ENCODE measurements at regions not wholly inside any gene's neighbourhood (a gene's known extent, or its start where the extent isn't known, plus 50 kb on each side); places are given as distances from the start of the nearest gene placed in this dataset.

GRCh38 chr17:77349976-77350830 lies 209.4 kb downstream of the SEC14L1 start:
- no TSS peak for BruUV-seq (replicated peaks)
- no peaks in the 10 kb centered on the region for H3K27me3 ChIP-seq (ENCODE audit: control insufficient read depth in 1 of 2, insufficient read depth in 2 of 2, low read length in 2 of 2)
- peak; percentile 8 for ATAC-seq
- POLR2A ChIA-PET = interaction anchor here (0.8 to 2.0 kb wide), 4 partner anchors 24 to 101 kb away, joined by 3 to 6 read pairs (median 6); no protein-coding TSS in a partner anchor
- no peak for FAIRE-seq
- peak overlapping the region; percentile 72 for H3K27ac ChIP-seq (ENCODE audit: extremely low read length, insufficient read depth, low read length)
- CTCF ChIA-PET (ENCODE audit: low intra/inter-chr PET ratio, low total read pairs) = no interaction called here
- H3K79me2 ChIP-seq (ENCODE audit: insufficient read depth, low read length) = peaks cover 88% of the 10 kb centered on the region
- no peak overlapping the region for H2AFZ ChIP-seq (ENCODE audit: low read length)
- H3K9ac ChIP-seq (ENCODE audit: insufficient read depth, low read depth, low read length) = no peak overlapping the region; the same call in 1 of the 2 replicates
- intact Hi-C loops (cut with micrococcal nuclease; ENCODE audit: unreplicated experiment) = no loop called here
- peaks cover 62% of the 10 kb centered on the region for H4K20me1 ChIP-seq (ENCODE audit: insufficient read depth, low read length)
- peaks cover 67% of the 10 kb centered on the region for H3K4me1 ChIP-seq (ENCODE audit: insufficient read depth, low read length)
- in situ Hi-C loops (cut with HindIII; ENCODE audit: extremely low pct_ligation_motif_present, low pct_unique_long_range_greater_than_20kb) = no loop called here
- peaks cover 1 to 4% of the 10 kb centered on the region in 2 experiments; a peak in 1 of 5 replicates for H3K36me3 ChIP-seq (replicated peaks in 1 of 2; ENCODE audit: control insufficient read depth in 1 of 2, insufficient read depth in 2 of 2, low read length in 2 of 2)
- H3K9me3 ChIP-seq (ENCODE audit: low read length) = no peaks in the 10 kb centered on the region
- WGBS (ENCODE audit: low lambda C conversion rate) = 58% methylated on average over 11 of the region's 12 CpGs
- no peak overlapping the region for H3K4me3 ChIP-seq (replicated peaks in 1 of 3; ENCODE audit: insufficient read depth in 1 of 3, low read depth in 2 of 3, low read length in 3 of 3)
- peak overlapping the region; percentile 52 for H3K4me2 ChIP-seq (ENCODE audit: low read depth, low read length)
- no peak for DNase-seq (ENCODE audit: low spot score)
- no peak for TF ChIP-seq HMGA1 (CRISPR knock-in tag; conservative IDR thresholded peaks at IDR 0.05)
- TF ChIP-seq NCOR1 (IDR thresholded peaks at IDR 0.05; ENCODE audit: borderline replicate concordance, low read length) = 0 out of 2 replicates have a peak, but pooled peaks have one; percentile 2
- 0 out of 2 replicates have a peak, but pooled peaks have one; percentile 9 for TF ChIP-seq PATZ1 (CRISPR knock-in tag; IDR thresholded peaks at IDR 0.05)
- TF ChIP-seq PAXIP1 (CRISPR knock-in tag; conservative IDR thresholded peaks at IDR 0.05) = 0 out of 2 replicates have a peak, but pooled peaks have one; percentile 25
- TF ChIP-seq ZBTB7B (CRISPR knock-in tag; IDR thresholded peaks at IDR 0.05) = peak; percentile 15; the same call in 1 of the 2 replicates
- 0 out of 2 replicates have a peak, but pooled peaks have one; percentile 32 for TF ChIP-seq ZBTB7A (CRISPR knock-in tag; IDR thresholded peaks at IDR 0.05)
- no peak for TF ChIP-seq ZNF430 (CRISPR knock-in tag; IDR thresholded peaks at IDR 0.05)
- TF ChIP-seq SAP130 (CRISPR knock-in tag; IDR thresholded peaks at IDR 0.05; ENCODE audit: low read depth) = 0 out of 2 replicates have a peak, but pooled peaks have one; percentile 8
- no peak for TF ChIP-seq ZNF274 (CRISPR knock-in tag; IDR thresholded peaks at IDR 0.05)
- 0 out of 2 replicates have a peak, but pooled peaks have one; percentile 10 for TF ChIP-seq ZNF776 (CRISPR knock-in tag; IDR thresholded peaks at IDR 0.05)
- 0 out of 2 replicates have a peak, but pooled peaks have one; percentile 16 for TF ChIP-seq ZNF563 (CRISPR knock-in tag; IDR thresholded peaks at IDR 0.05)
- peak; percentile 11; the same call in 1 of the 2 replicates for TF ChIP-seq FOXP4 (CRISPR knock-in tag; IDR thresholded peaks at IDR 0.05)
- peak; percentile 42; the same call in 1 of the 2 replicates for TF ChIP-seq MYC (CRISPR knock-in tag; IDR thresholded peaks at IDR 0.05; ENCODE audit: borderline replicate concordance)
- 0 out of 2 replicates have a peak, but pooled peaks have one; percentile 13 for TF ChIP-seq HNF4A (CRISPR knock-in tag; IDR thresholded peaks at IDR 0.05)
- TF ChIP-seq, protein P1, sequence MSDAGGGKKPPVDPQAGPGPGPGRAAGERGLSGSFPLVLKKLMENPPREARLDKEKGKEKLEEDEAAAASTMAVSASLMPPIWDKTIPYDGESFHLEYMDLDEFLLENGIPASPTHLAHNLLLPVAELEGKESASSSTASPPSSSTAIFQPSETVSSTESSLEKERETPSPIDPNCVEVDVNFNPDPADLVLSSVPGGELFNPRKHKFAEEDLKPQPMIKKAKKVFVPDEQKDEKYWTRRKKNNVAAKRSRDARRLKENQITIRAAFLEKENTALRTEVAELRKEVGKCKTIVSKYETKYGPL (CRISPR knock-in tag; IDR thresholded peaks at IDR 0.05) = no peak

Measured in HepG2 (cell line).